Stimulated activated CD8-positive, alpha-beta memory T cell treated with anti-CD3 and anti-CD28 coated beads, Interleukin-4, amount 100 ng/mL, for 48 hours (primary cell): ENCODE measurements at regions not wholly inside any gene's neighbourhood (a gene's known extent, or its start where the extent isn't known, plus 50 kb on each side); places are given as distances from the start of the nearest gene placed in this dataset.

Experiments used
- DNase-seq: peaks from one replicate; pipeline ENCODE4 v3.0.0-alpha.2; 2020

GRCh38 chr13:22014469-22014868, 343.6 kb downstream of the FGF9 start:
- no peak for DNase-seq

DNA sequence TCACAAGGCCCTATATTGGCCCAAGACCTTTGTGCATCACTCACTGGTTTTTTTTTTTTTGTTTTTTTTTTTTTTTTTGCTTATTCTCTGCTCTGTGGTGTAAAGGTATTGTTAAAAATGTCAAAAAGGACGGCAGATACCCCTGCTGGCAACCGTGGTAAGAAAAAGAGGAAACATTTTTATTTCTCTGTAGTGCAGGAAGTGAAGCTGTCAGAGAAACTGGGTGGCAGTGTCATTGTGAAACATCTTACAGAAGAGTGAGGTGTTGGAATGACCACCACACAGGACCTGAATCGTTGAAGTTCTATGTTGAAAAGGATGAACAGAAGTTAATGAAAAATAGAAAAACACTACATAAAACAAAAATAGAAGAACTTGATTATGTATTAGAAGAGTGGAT, 346.4 kb downstream of the FGF9 start:
- no peak for DNase-seq

DNA sequence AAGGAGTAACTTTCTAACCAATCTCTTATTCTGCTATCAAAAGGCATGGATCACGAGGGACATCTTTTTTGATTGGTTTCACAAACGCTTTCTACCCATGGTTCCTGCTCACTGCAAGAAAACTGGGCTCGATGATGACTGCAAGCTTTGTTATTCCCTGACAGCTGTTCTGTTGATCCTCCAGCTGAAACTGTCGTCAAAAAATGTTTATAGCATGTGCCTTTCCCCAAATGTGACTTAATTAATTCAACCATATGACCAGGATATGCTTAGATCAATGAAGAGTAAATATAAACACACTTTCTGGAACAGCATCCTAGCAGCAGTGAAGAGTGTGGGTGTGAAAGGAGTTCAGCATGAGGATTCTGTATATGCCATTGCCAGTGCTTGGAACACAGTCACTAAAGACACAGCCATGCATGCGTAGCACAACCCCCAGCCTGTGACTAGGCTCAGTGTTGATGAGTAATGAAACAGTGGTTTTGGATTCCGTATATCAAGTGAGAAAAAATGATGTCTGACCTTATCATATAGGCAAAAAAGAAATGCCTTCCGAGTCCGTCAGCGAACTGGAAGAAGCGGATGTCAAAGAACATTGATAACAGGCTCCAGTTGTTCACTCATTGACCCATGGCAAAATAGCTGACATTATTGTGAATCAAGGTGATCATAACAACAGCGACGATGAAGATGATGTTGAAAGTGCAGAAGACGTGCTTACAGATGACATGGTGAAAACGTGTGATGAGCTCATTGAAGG, 347.4 kb downstream of the FGF9 start:
- DNase-seq, result no peak

- no peak for DNase-seq
These were observed 347.9 kb downstream of the FGF9 start for GRCh38 chr13:22018836-22019210.

- DNase-seq, result no peak
These were observed 353.6 kb downstream of the FGF9 start for GRCh38 chr13:22024381-22024994.

- no peak for DNase-seq
These were observed 356.7 kb downstream of the FGF9 start for GRCh38 chr13:22027566-22027965.

DNA sequence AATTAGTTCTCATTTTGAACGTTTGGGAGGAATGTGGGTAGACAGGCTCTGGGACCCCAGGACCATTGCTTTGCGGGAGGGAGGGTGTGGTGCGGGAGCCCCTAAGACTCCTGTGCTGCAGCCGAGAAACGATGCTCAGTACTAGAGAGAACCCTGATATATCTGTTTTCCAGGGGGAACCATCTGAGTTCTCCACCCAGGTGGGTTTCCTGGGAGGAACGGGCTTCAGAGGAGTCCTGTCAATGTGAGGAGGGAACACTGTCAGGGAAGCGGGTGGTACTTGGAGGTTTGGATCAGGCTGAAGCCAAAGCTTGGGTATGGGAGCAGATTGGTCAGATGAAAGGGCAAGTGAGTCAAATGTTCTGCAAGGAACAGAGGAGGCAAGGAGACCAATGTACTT, 358.0 kb downstream of the FGF9 start:
- DNase-seq, result no peak

- no peak for DNase-seq
These were observed 359.4 kb downstream of the FGF9 start for GRCh38 chr13:22030321-22030720.

- no peak for DNase-seq
These were observed 360.9 kb downstream of the FGF9 start for GRCh38 chr13:22031702-22032286.

DNA sequence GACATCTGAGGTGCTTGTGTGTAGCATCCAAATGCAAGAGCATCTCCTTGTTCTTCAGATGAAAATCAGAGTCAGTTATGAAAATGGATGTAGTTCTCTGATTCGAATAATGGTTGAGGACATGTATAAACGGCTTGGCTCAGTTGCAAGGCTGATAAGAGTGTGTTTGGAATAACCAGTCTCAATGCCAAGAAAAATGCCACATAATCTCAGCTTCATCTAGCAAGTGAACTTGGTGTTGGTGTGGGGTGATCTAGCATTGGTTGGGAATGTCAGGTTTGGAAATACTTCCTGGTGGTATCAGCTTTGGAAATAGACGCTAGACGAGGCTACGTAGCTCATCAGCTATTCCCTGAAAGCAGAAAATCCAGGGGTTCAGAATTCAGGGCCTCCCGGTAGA, 362.0 kb downstream of the FGF9 start:
- DNase-seq, result no peak

GRCh38 chr13:22039961-22040360, 369.1 kb downstream of the FGF9 start:
- DNase-seq, result no peak

DNA sequence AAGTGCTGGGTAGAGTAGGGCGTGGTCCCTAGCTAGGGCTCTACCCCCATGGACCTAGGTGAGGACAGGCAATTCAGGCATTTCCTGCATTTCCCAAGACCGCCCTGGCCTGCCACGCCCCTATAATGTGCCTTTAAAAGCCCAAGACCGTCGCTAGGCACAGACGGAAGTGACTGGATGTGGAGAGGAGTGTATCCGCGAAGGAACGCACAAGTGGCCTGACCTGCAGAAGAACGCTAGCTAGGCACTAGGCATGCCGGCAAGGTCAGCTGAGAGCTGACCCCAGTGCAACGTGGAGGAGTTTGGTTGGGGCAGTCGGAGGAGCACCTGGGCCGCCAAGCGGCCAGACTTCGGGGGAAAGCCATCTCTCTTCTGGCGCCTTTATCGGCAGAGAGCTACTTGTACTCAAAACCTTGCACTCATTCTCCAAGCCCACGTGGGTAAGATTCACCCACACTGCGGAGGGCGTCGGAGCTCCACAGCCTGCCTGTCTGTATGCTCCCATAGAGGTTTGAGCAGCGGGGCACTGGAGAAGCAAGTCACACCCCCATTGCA, 370.0 kb downstream of the FGF9 start:
- DNase-seq, result no peak

DNA sequence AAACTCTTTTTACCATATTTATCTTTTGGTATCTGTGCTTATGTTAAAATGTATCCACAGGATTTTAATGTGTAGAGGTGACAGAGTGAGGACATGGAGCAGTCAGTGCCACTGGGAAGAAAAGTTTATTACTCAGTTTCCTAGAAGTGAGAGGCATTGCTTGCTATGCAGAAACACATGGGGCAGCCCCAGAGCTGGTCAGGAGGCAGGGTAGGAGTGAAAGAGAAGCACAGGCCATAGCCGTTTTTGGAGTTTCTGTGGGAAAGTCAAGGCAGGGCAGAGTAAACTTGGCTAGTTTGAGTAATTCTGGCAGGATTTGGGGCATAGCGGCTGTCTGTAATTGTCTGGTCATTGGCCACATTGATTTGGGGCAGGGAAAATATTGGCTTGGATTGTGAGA, 370.9 kb downstream of the FGF9 start:
- DNase-seq, result no peak

GRCh38 chr13:22047082-22047784, 376.4 kb downstream of the FGF9 start:
- DNase-seq, result no peak

DNA sequence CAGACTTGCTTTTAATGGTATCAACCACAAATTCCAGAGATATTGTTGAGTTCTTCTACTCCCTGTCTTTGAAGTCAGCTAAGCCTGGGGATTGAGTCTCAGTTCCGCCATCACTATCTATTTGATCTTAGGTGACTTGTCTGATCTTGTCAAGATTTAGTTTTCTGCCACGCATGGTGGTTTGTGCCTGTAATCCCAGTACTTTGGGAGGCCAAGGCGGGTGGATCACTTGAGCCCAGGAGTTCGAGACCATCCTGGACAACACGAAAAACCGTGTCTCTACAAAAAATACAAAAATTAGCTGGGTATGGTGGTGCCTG, 376.9 kb downstream of the FGF9 start:
- no peak for DNase-seq

DNA sequence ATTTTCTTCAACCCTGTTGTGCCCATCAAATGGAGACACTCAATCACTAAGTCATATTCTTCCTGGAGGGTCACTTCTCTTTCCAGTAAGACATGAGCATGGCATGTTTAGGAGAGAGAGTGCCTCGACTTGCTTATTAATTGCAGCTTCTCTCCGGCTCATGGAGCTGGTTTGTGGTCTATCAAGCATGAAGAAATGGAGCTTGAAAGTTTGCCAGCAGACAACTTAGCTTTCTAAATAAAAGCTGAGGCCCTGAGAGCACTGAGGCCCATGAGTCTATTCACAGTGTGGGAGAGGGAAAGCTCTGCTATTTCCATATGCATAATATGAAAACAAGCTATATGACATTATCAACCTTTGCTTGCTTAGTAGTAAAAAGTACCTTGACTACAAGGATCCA, 378.5 kb downstream of the FGF9 start:
- DNase-seq, result no peak

DNA sequence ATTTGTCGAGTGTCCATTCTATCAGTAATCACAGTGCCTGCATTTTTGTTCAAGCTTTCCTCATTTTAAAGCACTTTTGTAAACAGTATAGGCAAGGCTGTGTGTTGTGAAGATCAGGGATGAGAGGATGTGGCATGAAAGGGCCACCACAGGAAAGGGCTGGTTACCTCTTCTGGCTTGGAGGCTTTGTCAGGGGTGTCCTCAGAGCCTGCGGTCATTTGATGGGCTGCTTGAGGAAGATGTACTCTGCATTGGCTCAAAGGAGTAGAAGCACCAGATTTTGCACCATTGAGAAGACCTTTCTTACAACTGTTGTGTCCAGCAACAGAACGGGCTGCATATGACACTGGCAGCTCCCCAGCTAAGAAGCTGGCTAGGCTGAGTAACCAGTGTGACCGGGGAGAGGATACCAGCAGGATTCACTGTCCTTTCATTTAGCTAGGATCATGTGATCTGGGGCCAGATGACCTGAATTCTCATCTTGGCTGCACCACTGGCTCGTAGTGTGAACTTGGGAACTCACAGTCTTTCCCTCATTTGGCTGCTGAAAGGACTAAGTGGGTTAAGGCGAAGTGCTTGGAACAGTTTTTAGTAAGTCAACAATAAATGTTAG, 380.2 kb downstream of the FGF9 start:
- no peak for DNase-seq

GRCh38 chr13:22053053-22053452, 382.2 kb downstream of the FGF9 start:
- no peak for DNase-seq

GRCh38 chr13:22055259-22055658, 384.4 kb downstream of the FGF9 start:
- DNase-seq, result no peak

DNA sequence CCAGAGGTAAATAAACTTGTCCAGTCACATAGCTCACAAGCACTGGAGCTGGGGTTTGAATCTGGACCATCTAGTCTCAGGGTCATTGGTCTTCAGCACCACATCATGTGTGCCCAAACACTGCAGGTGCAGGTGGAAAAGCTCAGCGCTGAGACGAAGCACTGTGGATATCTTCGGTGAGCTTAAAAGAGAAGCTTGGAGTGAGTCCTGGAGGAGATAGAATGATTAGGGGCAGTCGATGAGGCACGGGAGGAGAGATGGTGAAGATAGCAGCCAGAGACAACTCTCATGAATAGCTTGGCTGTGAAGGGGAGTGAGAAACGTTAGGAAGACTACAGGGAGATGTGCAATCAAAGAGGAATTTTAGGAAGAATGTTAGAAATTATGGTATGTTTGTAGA, 389.3 kb downstream of the FGF9 start:
- DNase-seq, result no peak

GRCh38 chr13:22061371-22061805, 390.5 kb downstream of the FGF9 start:
- DNase-seq, result peak; percentile 67

DNA sequence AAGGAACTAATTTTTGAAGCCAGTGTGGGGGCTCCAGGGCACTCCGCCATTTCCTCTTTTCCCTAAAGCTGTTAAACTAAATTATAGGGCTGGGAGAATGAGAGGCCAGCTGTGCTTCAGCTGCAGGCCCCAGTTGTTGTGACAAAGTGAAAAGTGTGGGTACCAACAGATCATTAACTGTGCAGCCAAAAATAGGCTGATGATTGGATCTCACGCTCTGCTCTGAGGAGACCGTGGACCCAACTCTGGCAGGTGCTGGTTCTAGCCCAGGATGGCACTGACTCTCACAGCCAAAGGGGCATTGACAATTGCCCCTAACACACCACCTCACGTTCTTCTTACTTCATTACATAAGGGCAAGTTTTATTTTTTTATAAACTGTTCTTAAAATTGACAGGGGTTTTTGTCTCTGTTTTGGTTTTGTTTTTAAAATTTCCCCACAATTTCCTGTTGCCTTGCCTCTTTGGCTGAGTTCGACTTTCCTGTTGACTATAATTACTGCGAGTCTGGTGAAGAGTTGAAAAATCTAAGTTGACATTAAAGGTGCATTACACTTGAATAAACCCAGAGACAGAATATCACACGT, 391.0 kb downstream of the FGF9 start:
- DNase-seq, result no peak
